ENCODE measurements at regions not wholly inside any gene's neighbourhood (a gene's known extent, or its start where the extent isn't known, plus 50 kb on each side); places are given as distances from the start of the nearest gene placed in this dataset.
"Not testable (repeated sequence)": the region's sequence is repeated elsewhere in the genome, so short reads cannot be mapped to it uniquely, and the experiment has no call there.

GRCh38 chr6:142637624-142638351 is 307.2 kb downstream of the HIVEP2 start:
- DNase-seq (ENCODE audit: low read depth, low spot score): no peak

GRCh38 chr6:142642651-142643050 is 302.3 kb downstream of the HIVEP2 start:
- no peak for DNase-seq (ENCODE audit: low read depth, low spot score)

- DNase-seq (ENCODE audit: low read depth, low spot score): no peak
These were observed 300.1 kb downstream of the HIVEP2 start for GRCh38 chr6:142644866-142645265.

- no peak for DNase-seq (ENCODE audit: low read depth, low spot score)
These were observed 299.3 kb downstream of the HIVEP2 start for GRCh38 chr6:142645663-142646062.

GRCh38 chr6:142647449-142648035 is 297.4 kb downstream of the HIVEP2 start:
- DNase-seq (ENCODE audit: low read depth, low spot score): no peak

GRCh38 chr6:142648036-142648451 is 296.9 kb downstream of the HIVEP2 start:
- DNase-seq (ENCODE audit: low read depth, low spot score): no peak

GRCh38 chr6:142648526-142648925 is 296.4 kb downstream of the HIVEP2 start:
- no peak for DNase-seq (ENCODE audit: low read depth, low spot score)

- DNase-seq (ENCODE audit: low read depth, low spot score): not testable (repeated sequence)
These were observed 295.3 kb downstream of the HIVEP2 start for GRCh38 chr6:142649438-142650234.

GRCh38 chr6:142651384-142651783 is 293.6 kb downstream of the HIVEP2 start:
- no peak for DNase-seq (ENCODE audit: low read depth, low spot score)

- no peak for DNase-seq (ENCODE audit: low read depth, low spot score)
These were observed 291.1 kb downstream of the HIVEP2 start for GRCh38 chr6:142653710-142654420.

- no peak for DNase-seq (ENCODE audit: low read depth, low spot score)
These were observed 285.3 kb downstream of the HIVEP2 start for GRCh38 chr6:142659661-142660060.

- no peak for DNase-seq (ENCODE audit: low read depth, low spot score)
These were observed 279.6 kb downstream of the HIVEP2 start for GRCh38 chr6:142665393-142665792.

- no peak for DNase-seq (ENCODE audit: low read depth, low spot score)
These were observed 278.3 kb downstream of the HIVEP2 start for GRCh38 chr6:142666599-142667185.

- DNase-seq (ENCODE audit: low read depth, low spot score): no peak
These were observed 275.3 kb downstream of the HIVEP2 start for GRCh38 chr6:142669471-142670351.

- DNase-seq (ENCODE audit: low read depth, low spot score): no peak
These were observed 273.2 kb downstream of the HIVEP2 start for GRCh38 chr6:142671791-142672190.

GRCh38 chr6:142675517-142675916 is 269.5 kb downstream of the HIVEP2 start:
- DNase-seq (ENCODE audit: low read depth, low spot score): no peak

- no peak for DNase-seq (ENCODE audit: low read depth, low spot score)
These were observed 268.9 kb downstream of the HIVEP2 start for GRCh38 chr6:142676027-142676443.

GRCh38 chr6:142676647-142677192 is 268.3 kb downstream of the HIVEP2 start:
- DNase-seq (ENCODE audit: low read depth, low spot score): no peak

GRCh38 chr6:142679907-142680700 is 264.9 kb downstream of the HIVEP2 start:
- DNase-seq (ENCODE audit: low read depth, low spot score): no peak
